ENCODE measurements at regions not wholly inside any gene's neighbourhood (a gene's known extent, or its start where the extent isn't known, plus 50 kb on each side); places are given as distances from the start of the nearest gene placed in this dataset.

GRCh38 chr7:85262891-85263290 lies 76.0 kb upstream of the SEMA3D start:
- TF ChIP-seq CTCF (IDR thresholded peaks at IDR 0.05): no peak
- TF ChIP-seq EP300 (IDR thresholded peaks at IDR 0.05): no peak
